ENCODE measurements at regions not wholly inside any gene's neighbourhood (a gene's known extent, or its start where the extent isn't known, plus 50 kb on each side); places are given as distances from the start of the nearest gene placed in this dataset.

GRCh38 chr3:147729641-147730040, 320.5 kb downstream of the ZIC1 start:
- ATAC-seq (ENCODE audit: poor library complexity) (no peak), DNase-seq (no peak)
- intact Hi-C loops (cut with DNase I) = no loop called here

GRCh38 chr3:147730284-147730683, 321.1 kb downstream of the ZIC1 start:
- no peak for ATAC-seq (ENCODE audit: poor library complexity)
- intact Hi-C loops (cut with DNase I) = no loop called here
- no peak for DNase-seq

GRCh38 chr3:147733217-147733616, 324.1 kb downstream of the ZIC1 start:
- ATAC-seq (ENCODE audit: poor library complexity) (no peak), DNase-seq (no peak)
- intact Hi-C loops (cut with DNase I) = no loop called here

GRCh38 chr3:147735616-147736015, 326.5 kb downstream of the ZIC1 start:
- intact Hi-C loops (cut with DNase I) = no loop called here
- DNase-seq (no peak), ATAC-seq (ENCODE audit: poor library complexity) (no peak)

GRCh38 chr3:147736226-147736625, 327.1 kb downstream of the ZIC1 start:
- DNase-seq (no peak), ATAC-seq (ENCODE audit: poor library complexity) (no peak)
- intact Hi-C loops (cut with DNase I) = no loop called here

- DNase-seq (no peak), ATAC-seq (ENCODE audit: poor library complexity) (no peak)
- intact Hi-C loops (cut with DNase I) = no loop called here
Observed at GRCh38 chr3:147737376-147737775, 328.2 kb downstream of the ZIC1 start.

GRCh38 chr3:147740928-147741327, 331.8 kb downstream of the ZIC1 start:
- ATAC-seq (ENCODE audit: poor library complexity) (no peak), DNase-seq (no peak)
- intact Hi-C loops (cut with DNase I) = no loop called here

- DNase-seq = no peak
- peak; percentile 68 for ATAC-seq (ENCODE audit: poor library complexity)
- intact Hi-C loops (cut with DNase I) = no loop called here
Observed at GRCh38 chr3:147744967-147745366, 335.8 kb downstream of the ZIC1 start.

- no peak for ATAC-seq (ENCODE audit: poor library complexity)
- intact Hi-C loops (cut with DNase I) = no loop called here
- DNase-seq = no peak
Observed at GRCh38 chr3:147755310-147755709, 346.1 kb downstream of the ZIC1 start.

- intact Hi-C loops (cut with DNase I) = no loop called here
- no peak for ATAC-seq (ENCODE audit: poor library complexity)
Observed at GRCh38 chr3:147756476-147756875, 347.3 kb downstream of the ZIC1 start.

GRCh38 chr3:147757866-147758265, 348.7 kb downstream of the ZIC1 start:
- ATAC-seq (ENCODE audit: poor library complexity) (no peak), DNase-seq (no peak)
- intact Hi-C loops (cut with DNase I) = no loop called here

More at GRCh38 chr3:147756476-147756875, 347.3 kb downstream of the ZIC1 start:
- DNase-seq = no peak

- ATAC-seq (ENCODE audit: poor library complexity) = peak; percentile 95
- no peak for DNase-seq
- intact Hi-C loops (cut with DNase I) = no loop called here
Observed at GRCh38 chr3:147758771-147759170, 349.6 kb downstream of the ZIC1 start.

GRCh38 chr3:147760085-147760484, 350.9 kb downstream of the ZIC1 start:
- intact Hi-C loops (cut with DNase I) = no loop called here
- DNase-seq (no peak), ATAC-seq (ENCODE audit: poor library complexity) (no peak)

GRCh38 chr3:147760941-147761340, 351.8 kb downstream of the ZIC1 start:
- DNase-seq (no peak), ATAC-seq (ENCODE audit: poor library complexity) (no peak)
- intact Hi-C loops (cut with DNase I) = no loop called here

GRCh38 chr3:147773116-147773630, 364.0 kb downstream of the ZIC1 start:
- ATAC-seq (ENCODE audit: poor library complexity) (no peak), DNase-seq (no peak)
- intact Hi-C loops (cut with DNase I) = no loop called here

GRCh38 chr3:147775411-147775810, 366.2 kb downstream of the ZIC1 start:
- DNase-seq (no peak), ATAC-seq (ENCODE audit: poor library complexity) (no peak)
- intact Hi-C loops (cut with DNase I) = no loop called here

- no peak for DNase-seq
- intact Hi-C loops (cut with DNase I) = no loop called here
- no peak for ATAC-seq (ENCODE audit: poor library complexity)
Observed at GRCh38 chr3:147775816-147776530, 366.8 kb downstream of the ZIC1 start.

GRCh38 chr3:147793841-147794240, 384.7 kb downstream of the ZIC1 start:
- no peak for DNase-seq
- ATAC-seq (ENCODE audit: poor library complexity) = no peak
- intact Hi-C loops (cut with DNase I) = no loop called here

GRCh38 chr3:147794596-147794995, 385.4 kb downstream of the ZIC1 start:
- DNase-seq = no peak
- intact Hi-C loops (cut with DNase I) = no loop called here
- no peak for ATAC-seq (ENCODE audit: poor library complexity)

GRCh38 chr3:147795418-147795817, 386.3 kb downstream of the ZIC1 start:
- DNase-seq = no peak
- ATAC-seq (ENCODE audit: poor library complexity) = no peak
- intact Hi-C loops (cut with DNase I) = no loop called here

GRCh38 chr3:147797095-147797494, 387.9 kb downstream of the ZIC1 start:
- intact Hi-C loops (cut with DNase I) = no loop called here
- DNase-seq (no peak), ATAC-seq (ENCODE audit: poor library complexity) (no peak)
